ENCODE measurements at regions not wholly inside any gene's neighbourhood (a gene's known extent, or its start where the extent isn't known, plus 50 kb on each side); places are given as distances from the start of the nearest gene placed in this dataset.

- TF ChIP-seq, protein P1, sequence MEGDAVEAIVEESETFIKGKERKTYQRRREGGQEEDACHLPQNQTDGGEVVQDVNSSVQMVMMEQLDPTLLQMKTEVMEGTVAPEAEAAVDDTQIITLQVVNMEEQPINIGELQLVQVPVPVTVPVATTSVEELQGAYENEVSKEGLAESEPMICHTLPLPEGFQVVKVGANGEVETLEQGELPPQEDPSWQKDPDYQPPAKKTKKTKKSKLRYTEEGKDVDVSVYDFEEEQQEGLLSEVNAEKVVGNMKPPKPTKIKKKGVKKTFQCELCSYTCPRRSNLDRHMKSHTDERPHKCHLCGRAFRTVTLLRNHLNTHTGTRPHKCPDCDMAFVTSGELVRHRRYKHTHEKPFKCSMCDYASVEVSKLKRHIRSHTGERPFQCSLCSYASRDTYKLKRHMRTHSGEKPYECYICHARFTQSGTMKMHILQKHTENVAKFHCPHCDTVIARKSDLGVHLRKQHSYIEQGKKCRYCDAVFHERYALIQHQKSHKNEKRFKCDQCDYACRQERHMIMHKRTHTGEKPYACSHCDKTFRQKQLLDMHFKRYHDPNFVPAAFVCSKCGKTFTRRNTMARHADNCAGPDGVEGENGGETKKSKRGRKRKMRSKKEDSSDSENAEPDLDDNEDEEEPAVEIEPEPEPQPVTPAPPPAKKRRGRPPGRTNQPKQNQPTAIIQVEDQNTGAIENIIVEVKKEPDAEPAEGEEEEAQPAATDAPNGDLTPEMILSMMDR (IDR thresholded peaks at IDR 0.05; ENCODE audit: low read depth, low read length): no peak
- 0 out of 2 replicates have a peak overlapping the region, but pooled peaks have one; percentile 3 for H3K4me3 ChIP-seq (ENCODE audit: low read depth, low read length)
- no peaks in the 10 kb centered on the region for H3K9me3 ChIP-seq (ENCODE audit: severe bottlenecking)
- no peaks in the 10 kb centered on the region for H3K27me3 ChIP-seq (ENCODE audit: insufficient read depth, low read depth, severe bottlenecking)
- H3K27ac ChIP-seq: peak overlapping the region; percentile 44
- DNase-seq: peak; percentile 65
- H3K36me3 ChIP-seq: no peaks in the 10 kb centered on the region
Measured at GRCh38 chr21:32951041-32951440, 74.7 kb upstream of the OLIG2 start.

DNA sequence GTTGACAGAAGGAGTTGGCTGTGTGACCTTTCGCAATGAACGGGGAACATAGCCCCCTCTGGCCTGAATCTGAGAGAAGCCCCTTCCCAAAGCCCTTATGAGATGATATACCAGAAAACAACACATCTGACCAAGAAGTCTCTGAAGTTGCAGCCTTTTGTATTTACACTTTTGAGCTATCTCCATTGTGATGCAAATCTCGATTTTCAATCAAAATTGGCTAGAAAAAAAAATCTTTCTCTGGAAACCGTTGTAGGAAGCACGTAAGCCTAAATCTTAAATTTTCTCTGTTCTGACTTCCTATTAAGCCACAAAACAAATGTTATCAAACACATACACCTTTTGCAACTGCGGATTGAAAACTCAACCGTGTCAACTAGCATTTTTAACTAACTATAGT lies 71.4 kb upstream of the OLIG2 start:
- DNase-seq: no peak
- Histone ChIP-seq H3K27me3 (ENCODE audit: insufficient read depth, low read depth, severe bottlenecking) (no peaks in the 10 kb centered on the region), H3K9me3 (ENCODE audit: severe bottlenecking) (no peaks in the 10 kb centered on the region), H3K27ac (no peak overlapping the region), H3K36me3 (no peaks in the 10 kb centered on the region), H3K4me3 (ENCODE audit: low read depth, low read length) (no peak overlapping the region)
- TF ChIP-seq, protein P1 (IDR thresholded peaks at IDR 0.05; ENCODE audit: low read depth, low read length): no peak

- Histone ChIP-seq H3K36me3 (no peaks in the 10 kb centered on the region), H3K9me3 (ENCODE audit: severe bottlenecking) (no peaks in the 10 kb centered on the region), H3K4me3 (ENCODE audit: low read depth, low read length) (no peak overlapping the region), H3K27me3 (ENCODE audit: insufficient read depth, low read depth, severe bottlenecking) (no peaks in the 10 kb centered on the region), H3K27ac (no peak overlapping the region)
- TF ChIP-seq, protein P1 (IDR thresholded peaks at IDR 0.05; ENCODE audit: low read depth, low read length): no peak
- DNase-seq: no peak
Measured at GRCh38 chr21:32955311-32956060, 70.2 kb upstream of the OLIG2 start.

- DNase-seq: no peak
- H3K9me3 ChIP-seq (ENCODE audit: severe bottlenecking): no peaks in the 10 kb centered on the region
- H3K27me3 ChIP-seq (ENCODE audit: insufficient read depth, low read depth, severe bottlenecking): no peaks in the 10 kb centered on the region
- no peak overlapping the region for H3K27ac ChIP-seq
- no peak overlapping the region for H3K4me3 ChIP-seq (ENCODE audit: low read depth, low read length)
- no peaks in the 10 kb centered on the region for H3K36me3 ChIP-seq
- TF ChIP-seq, protein P1 (IDR thresholded peaks at IDR 0.05; ENCODE audit: low read depth, low read length): no peak
Measured at GRCh38 chr21:32956061-32956656, 69.6 kb upstream of the OLIG2 start.

DNA sequence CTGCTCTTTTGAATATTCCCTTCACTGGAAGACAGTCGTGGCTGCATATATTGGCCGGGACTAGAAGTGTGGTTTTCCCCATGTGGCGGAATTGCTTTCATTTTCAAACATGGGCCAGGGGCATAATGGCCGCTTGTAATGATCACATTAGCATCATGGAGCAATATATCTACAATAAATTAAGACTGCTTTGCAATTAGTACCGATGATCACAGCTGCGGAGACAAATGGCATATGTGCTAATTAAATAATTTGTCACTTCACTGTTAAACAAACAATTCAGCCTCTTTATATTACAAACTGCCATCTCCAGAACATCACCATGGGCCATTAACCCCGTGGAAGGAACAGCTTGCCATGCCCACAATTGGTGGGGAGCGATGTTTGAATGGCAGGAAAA lies 68.2 kb upstream of the OLIG2 start:
- H3K4me3 ChIP-seq (ENCODE audit: low read depth, low read length): no peak overlapping the region
- H3K9me3 ChIP-seq (ENCODE audit: severe bottlenecking): no peaks in the 10 kb centered on the region
- H3K36me3 ChIP-seq: no peaks in the 10 kb centered on the region
- no peak for DNase-seq
- no peak overlapping the region for H3K27ac ChIP-seq
- no peaks in the 10 kb centered on the region for H3K27me3 ChIP-seq (ENCODE audit: insufficient read depth, low read depth, severe bottlenecking)
- TF ChIP-seq, protein P1 (IDR thresholded peaks at IDR 0.05; ENCODE audit: low read depth, low read length): no peak
